ENCODE measurements at regions not wholly inside any gene's neighbourhood (a gene's known extent, or its start where the extent isn't known, plus 50 kb on each side); places are given as distances from the start of the nearest gene placed in this dataset.
"Not testable (repeated sequence)": the region's sequence is repeated elsewhere in the genome, so short reads cannot be mapped to it uniquely, and the experiment has no call there.

- H3K36me3 ChIP-seq (ENCODE audit: control insufficient read depth in 2 of 2, insufficient read depth in 2 of 2, low read length in 1 of 2), result no peaks in the 10 kb centered on the region
- H3K27me3 ChIP-seq (ENCODE audit: control insufficient read depth in 1 of 2, insufficient read depth in 2 of 2, low read length in 2 of 2), result no peaks in the 10 kb centered on the region
- H3K27ac ChIP-seq (ENCODE audit: low read depth in 2 of 2, low read length in 1 of 2), result no peak overlapping the region
- WGBS, 2 donors, result 73 to 82% methylated on average over 1 of the region's 1 CpG
- no peaks in the 10 kb centered on the region for H3K4me1 ChIP-seq (ENCODE audit: control insufficient read depth in 2 of 2, insufficient read depth in 2 of 2, low read length in 1 of 2)
- no peaks in the 10 kb centered on the region for H3K9me3 ChIP-seq (ENCODE audit: control insufficient read depth in 2 of 2, insufficient read depth in 1 of 2, low read depth in 1 of 2, low read length in 1 of 2)
- no peak overlapping the region for H3K4me3 ChIP-seq (ENCODE audit: low read depth in 1 of 2, low read length in 2 of 2)
These were observed 304.6 kb upstream of the MIR17HG start for GRCh38 chr13:91042870-91043269.

- Histone ChIP-seq H3K4me3 (ENCODE audit: low read depth in 1 of 2, low read length in 2 of 2) (no peak overlapping the region), H3K4me1 (ENCODE audit: control insufficient read depth in 2 of 2, insufficient read depth in 2 of 2, low read length in 1 of 2) (no peaks in the 10 kb centered on the region), H3K27me3 (ENCODE audit: control insufficient read depth in 1 of 2, insufficient read depth in 2 of 2, low read length in 2 of 2) (no peaks in the 10 kb centered on the region), H3K9me3 (ENCODE audit: control insufficient read depth in 2 of 2, insufficient read depth in 1 of 2, low read depth in 1 of 2, low read length in 1 of 2) (no peaks in the 10 kb centered on the region), H3K36me3 (ENCODE audit: control insufficient read depth in 2 of 2, insufficient read depth in 2 of 2, low read length in 1 of 2) (no peaks in the 10 kb centered on the region), H3K27ac (ENCODE audit: low read depth in 2 of 2, low read length in 1 of 2) (no peak overlapping the region)
- 40 to 42% methylated on average over 5 of the region's 5 CpGs for WGBS, 2 donors
These were observed 302.0 kb upstream of the MIR17HG start for GRCh38 chr13:91045351-91046034.

- H3K9me3 ChIP-seq (ENCODE audit: control insufficient read depth in 2 of 2, insufficient read depth in 1 of 2, low read depth in 1 of 2, low read length in 1 of 2), result no peaks in the 10 kb centered on the region
- H3K27ac ChIP-seq (ENCODE audit: low read depth in 2 of 2, low read length in 1 of 2), result no peak overlapping the region
- H3K4me1 ChIP-seq (ENCODE audit: control insufficient read depth in 2 of 2, insufficient read depth in 2 of 2, low read length in 1 of 2), result no peaks in the 10 kb centered on the region
- WGBS, 2 donors, result 50 to 52% methylated on average over 3 to 4 of the region's 4 CpGs
- no peaks in the 10 kb centered on the region for H3K27me3 ChIP-seq (ENCODE audit: control insufficient read depth in 1 of 2, insufficient read depth in 2 of 2, low read length in 2 of 2)
- no peak overlapping the region for H3K4me3 ChIP-seq (ENCODE audit: low read depth in 1 of 2, low read length in 2 of 2)
- no peaks in the 10 kb centered on the region for H3K36me3 ChIP-seq (ENCODE audit: control insufficient read depth in 2 of 2, insufficient read depth in 2 of 2, low read length in 1 of 2)
These were observed 300.7 kb upstream of the MIR17HG start for GRCh38 chr13:91046715-91047327.

GRCh38 chr13:91050970-91051369 is 296.5 kb upstream of the MIR17HG start:
- Histone ChIP-seq H3K27ac (ENCODE audit: low read depth in 2 of 2, low read length in 1 of 2) (no peak overlapping the region), H3K4me3 (ENCODE audit: low read depth in 1 of 2, low read length in 2 of 2) (no peak overlapping the region), H3K4me1 (ENCODE audit: control insufficient read depth in 2 of 2, insufficient read depth in 2 of 2, low read length in 1 of 2) (no peaks in the 10 kb centered on the region), H3K27me3 (ENCODE audit: control insufficient read depth in 1 of 2, insufficient read depth in 2 of 2, low read length in 2 of 2) (no peaks in the 10 kb centered on the region), H3K36me3 (ENCODE audit: control insufficient read depth in 2 of 2, insufficient read depth in 2 of 2, low read length in 1 of 2) (no peaks in the 10 kb centered on the region), H3K9me3 (ENCODE audit: control insufficient read depth in 2 of 2, insufficient read depth in 1 of 2, low read depth in 1 of 2, low read length in 1 of 2) (no peaks in the 10 kb centered on the region)
- WGBS, 2 donors, result 53 to 57% methylated on average over 2 of the region's 2 CpGs

GRCh38 chr13:91052876-91053275 is 294.6 kb upstream of the MIR17HG start:
- Histone ChIP-seq H3K4me3 (ENCODE audit: low read depth in 1 of 2, low read length in 2 of 2) (no peak overlapping the region), H3K9me3 (ENCODE audit: control insufficient read depth in 2 of 2, insufficient read depth in 1 of 2, low read depth in 1 of 2, low read length in 1 of 2) (no peaks in the 10 kb centered on the region), H3K4me1 (ENCODE audit: control insufficient read depth in 2 of 2, insufficient read depth in 2 of 2, low read length in 1 of 2) (no peaks in the 10 kb centered on the region), H3K36me3 (ENCODE audit: control insufficient read depth in 2 of 2, insufficient read depth in 2 of 2, low read length in 1 of 2) (no peaks in the 10 kb centered on the region), H3K27ac (ENCODE audit: low read depth in 2 of 2, low read length in 1 of 2) (no peak overlapping the region), H3K27me3 (ENCODE audit: control insufficient read depth in 1 of 2, insufficient read depth in 2 of 2, low read length in 2 of 2) (no peaks in the 10 kb centered on the region)
- WGBS, 2 donors, result 35 to 44% methylated on average over 1 of the region's 1 CpG

GRCh38 chr13:91053318-91054065 is 294.0 kb upstream of the MIR17HG start:
- Histone ChIP-seq H3K36me3 (ENCODE audit: control insufficient read depth in 2 of 2, insufficient read depth in 2 of 2, low read length in 1 of 2) (no peaks in the 10 kb centered on the region), H3K4me3 (ENCODE audit: low read depth in 1 of 2, low read length in 2 of 2) (no peak overlapping the region), H3K9me3 (ENCODE audit: control insufficient read depth in 2 of 2, insufficient read depth in 1 of 2, low read depth in 1 of 2, low read length in 1 of 2) (peaks cover 0 to 3% of the 10 kb centered on the region in 2 donors), H3K4me1 (ENCODE audit: control insufficient read depth in 2 of 2, insufficient read depth in 2 of 2, low read length in 1 of 2) (no peaks in the 10 kb centered on the region), H3K27me3 (ENCODE audit: control insufficient read depth in 1 of 2, insufficient read depth in 2 of 2, low read length in 2 of 2) (no peaks in the 10 kb centered on the region), H3K27ac (ENCODE audit: low read depth in 2 of 2, low read length in 1 of 2) (no peak overlapping the region)
- 70 to 82% methylated on average over 2 of the region's 2 CpGs for WGBS, 2 donors

- Histone ChIP-seq H3K4me1 (ENCODE audit: control insufficient read depth in 2 of 2, insufficient read depth in 2 of 2, low read length in 1 of 2) (no peaks in the 10 kb centered on the region), H3K27me3 (ENCODE audit: control insufficient read depth in 1 of 2, insufficient read depth in 2 of 2, low read length in 2 of 2) (no peaks in the 10 kb centered on the region), H3K9me3 (ENCODE audit: control insufficient read depth in 2 of 2, insufficient read depth in 1 of 2, low read depth in 1 of 2, low read length in 1 of 2) (peaks cover 0 to 3% of the 10 kb centered on the region in 2 donors), H3K4me3 (ENCODE audit: low read depth in 1 of 2, low read length in 2 of 2) (no peak overlapping the region), H3K27ac (ENCODE audit: low read depth in 2 of 2, low read length in 1 of 2) (no peak overlapping the region), H3K36me3 (ENCODE audit: control insufficient read depth in 2 of 2, insufficient read depth in 2 of 2, low read length in 1 of 2) (no peaks in the 10 kb centered on the region)
- 49 to 50% methylated on average over 1 of the region's 1 CpG for WGBS, 2 donors
These were observed 292.6 kb upstream of the MIR17HG start for GRCh38 chr13:91054902-91055301.

GRCh38 chr13:91056746-91057145 is 290.7 kb upstream of the MIR17HG start:
- WGBS, 2 donors, result 66 to 78% methylated on average over 2 of the region's 2 CpGs

GRCh38 chr13:91057507-91057906 is 290.0 kb upstream of the MIR17HG start:
- H3K36me3 ChIP-seq (ENCODE audit: control insufficient read depth in 2 of 2, insufficient read depth in 2 of 2, low read length in 1 of 2); H3K9me3 ChIP-seq (ENCODE audit: control insufficient read depth in 2 of 2, insufficient read depth in 1 of 2, low read depth in 1 of 2, low read length in 1 of 2); H3K4me3 ChIP-seq (ENCODE audit: low read depth in 1 of 2, low read length in 2 of 2); H3K27ac ChIP-seq (ENCODE audit: low read depth in 2 of 2, low read length in 1 of 2); H3K27me3 ChIP-seq (ENCODE audit: control insufficient read depth in 1 of 2, insufficient read depth in 2 of 2, low read length in 2 of 2); H3K4me1 ChIP-seq (ENCODE audit: control insufficient read depth in 2 of 2, insufficient read depth in 2 of 2, low read length in 1 of 2): not testable (repeated sequence)
- WGBS, 2 donors, result 84 to 87% methylated on average over 2 of the region's 2 CpGs

More at GRCh38 chr13:91056746-91057145, 290.7 kb upstream of the MIR17HG start:
- Histone ChIP-seq H3K27ac (ENCODE audit: low read depth in 2 of 2, low read length in 1 of 2) (no peak overlapping the region), H3K9me3 (ENCODE audit: control insufficient read depth in 2 of 2, insufficient read depth in 1 of 2, low read depth in 1 of 2, low read length in 1 of 2) (peaks cover 0 to 3% of the 10 kb centered on the region in 2 donors), H3K27me3 (ENCODE audit: control insufficient read depth in 1 of 2, insufficient read depth in 2 of 2, low read length in 2 of 2) (no peaks in the 10 kb centered on the region), H3K36me3 (ENCODE audit: control insufficient read depth in 2 of 2, insufficient read depth in 2 of 2, low read length in 1 of 2) (no peaks in the 10 kb centered on the region), H3K4me1 (ENCODE audit: control insufficient read depth in 2 of 2, insufficient read depth in 2 of 2, low read length in 1 of 2) (no peaks in the 10 kb centered on the region), H3K4me3 (ENCODE audit: low read depth in 1 of 2, low read length in 2 of 2) (no peak overlapping the region)

Data from esophagus (tissue), 2 donors.